ENCODE measurements at regions not wholly inside any gene's neighbourhood (a gene's known extent, or its start where the extent isn't known, plus 50 kb on each side); places are given as distances from the start of the nearest gene placed in this dataset.

GRCh38 chr12:46983959-46984841 is 95.2 kb upstream of the PCED1B start:
- TF ChIP-seq CTCF (conservative IDR thresholded peaks at IDR 0.05) (peak; percentile 84), EZH2 (IDR thresholded peaks at IDR 0.05; ENCODE audit: low read depth) (no peak)
